HCEC 1CT (cell line): ENCODE measurements at regions not wholly inside any gene's neighbourhood (a gene's known extent, or its start where the extent isn't known, plus 50 kb on each side); places are given as distances from the start of the nearest gene placed in this dataset.

Source experiments
- DNase-seq: peaks from one replicate; pipeline ENCODE4 v3.0.0-alpha.2; 2017

DNA sequence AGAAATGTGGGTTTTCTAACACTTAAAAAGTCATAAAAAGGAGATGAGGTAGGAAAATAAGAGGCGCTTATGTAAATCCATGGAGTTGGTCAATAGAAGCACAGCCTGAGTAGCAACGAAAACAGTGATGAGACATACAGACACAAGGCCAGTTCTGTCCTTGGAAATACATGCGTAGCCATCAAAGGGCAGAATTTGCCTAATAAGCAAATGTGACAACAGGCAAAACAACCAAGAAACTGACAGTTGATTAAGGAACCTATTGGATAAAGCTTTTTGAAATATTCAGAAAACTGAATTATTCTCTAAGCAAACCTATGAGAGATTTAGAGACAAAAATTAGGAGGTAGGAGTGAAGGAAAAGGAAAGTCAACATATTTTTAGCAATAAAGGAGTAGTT, 586.3 kb downstream of the PLCL1 start:
- no peak for DNase-seq

DNA sequence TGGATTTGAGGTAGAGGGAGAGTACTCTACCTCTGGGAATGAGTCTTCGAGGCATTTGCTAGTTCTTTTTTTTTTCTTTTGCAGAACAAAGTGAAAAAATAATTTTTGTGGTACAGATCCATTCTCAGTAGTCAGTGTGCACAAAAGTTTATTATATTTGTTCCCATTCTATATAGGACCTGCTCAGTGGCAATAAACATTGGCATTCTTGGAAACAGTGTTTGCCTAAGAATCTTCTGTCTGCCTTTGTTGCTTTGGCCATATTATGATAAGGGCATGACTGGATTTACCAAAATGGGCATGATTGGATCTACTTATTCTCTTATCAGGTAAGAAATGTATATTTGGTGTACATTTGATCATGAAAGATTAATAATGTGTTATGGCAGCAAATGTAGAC, 583.3 kb downstream of the PLCL1 start:
- DNase-seq = no peak

DNA sequence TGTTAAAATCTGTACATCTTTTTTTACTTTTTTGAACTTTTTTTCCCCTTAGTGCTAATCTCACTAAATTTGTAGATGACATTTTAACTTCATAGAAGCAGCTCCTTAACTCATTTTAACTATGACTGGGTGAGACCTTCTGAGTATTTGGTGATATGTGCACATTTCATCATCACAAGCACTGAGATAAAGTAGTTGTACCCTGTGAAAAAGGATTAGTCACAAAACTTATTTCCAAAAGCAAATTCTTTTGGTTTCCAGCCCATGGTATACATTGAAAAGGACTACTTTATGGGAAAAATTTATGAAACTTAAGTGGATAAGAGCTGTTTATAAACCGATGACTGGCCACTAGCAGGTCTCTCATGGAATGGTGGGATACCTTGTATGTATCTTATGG, 581.5 kb downstream of the PLCL1 start:
- DNase-seq = peak; percentile 29

DNA sequence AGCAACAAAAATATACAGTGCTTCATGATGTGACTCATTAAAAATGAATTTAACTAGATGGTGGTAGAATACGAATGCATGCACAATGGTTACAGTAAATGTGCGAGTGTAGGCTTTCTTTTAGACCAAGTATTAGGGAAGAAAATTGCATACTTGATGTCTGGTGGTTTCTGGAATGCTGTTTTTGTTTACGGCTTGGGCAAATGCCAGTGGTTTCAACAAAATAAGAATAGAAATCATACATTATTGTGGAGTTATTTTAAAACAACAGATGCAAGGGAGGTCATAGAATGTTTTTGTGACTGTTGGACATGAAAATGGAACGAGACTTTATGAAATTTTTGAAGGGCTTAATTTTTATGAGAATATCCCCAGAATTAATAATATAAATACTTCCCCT, 580.9 kb downstream of the PLCL1 start:
- no peak for DNase-seq

DNA sequence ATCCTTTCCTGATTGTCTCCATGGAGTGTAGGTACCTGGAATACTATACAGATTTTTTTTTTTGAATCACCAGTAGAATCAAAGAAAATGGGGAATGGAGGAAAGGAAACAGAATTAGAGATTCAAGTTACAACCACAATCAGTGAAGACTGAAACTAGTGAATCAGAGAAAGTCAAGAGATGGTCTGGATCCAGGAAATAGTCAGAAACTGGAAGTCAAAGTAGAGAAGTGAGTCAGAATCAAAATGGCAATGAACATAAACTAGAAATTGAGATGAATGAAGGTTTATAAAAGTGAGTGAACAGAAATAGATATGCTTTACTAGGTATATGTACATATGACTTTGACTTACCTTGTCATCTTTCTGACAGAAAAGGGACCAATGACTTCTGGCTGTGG, 579.0 kb downstream of the PLCL1 start:
- DNase-seq = peak; percentile 12

DNA sequence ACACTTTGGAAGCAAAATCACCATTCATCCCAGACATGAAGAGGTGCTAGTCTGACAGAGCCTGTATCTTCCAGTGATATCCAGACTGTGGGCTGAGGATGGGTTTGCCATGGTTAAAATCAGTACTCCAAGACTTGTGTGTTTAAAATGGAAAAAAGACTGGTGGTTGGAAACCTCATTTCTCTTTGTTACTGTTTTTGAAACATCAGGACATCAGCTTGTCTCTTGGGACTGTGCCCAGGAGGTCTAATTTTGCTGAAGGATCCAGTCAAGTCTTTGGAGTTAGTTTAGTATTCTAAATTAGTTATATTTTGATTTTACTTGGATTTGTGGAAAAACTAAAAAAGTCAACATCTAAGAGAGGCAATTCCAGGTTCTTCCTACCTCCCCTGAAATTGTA, 578.4 kb downstream of the PLCL1 start:
- no peak for DNase-seq

DNA sequence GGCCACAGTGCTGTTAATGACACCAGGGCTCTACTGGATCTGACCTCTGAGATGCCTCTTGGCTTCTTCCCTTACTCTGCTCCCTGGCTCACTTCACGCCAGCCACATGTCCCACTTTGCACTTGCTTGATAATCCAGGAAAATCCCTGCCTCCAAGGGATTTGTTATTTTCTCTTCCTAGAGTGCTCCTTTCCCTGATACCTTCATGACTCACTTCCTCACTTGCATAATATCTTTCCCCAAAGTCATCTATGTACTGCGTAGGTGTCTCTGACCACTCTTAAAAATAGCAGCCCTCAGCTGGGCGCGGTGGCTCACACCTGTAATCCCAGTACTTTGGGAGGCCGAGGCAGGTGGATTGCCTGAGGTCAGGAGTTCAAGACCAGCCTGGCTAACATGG, 572.3 kb downstream of the PLCL1 start:
- DNase-seq = peak; percentile 49

DNA sequence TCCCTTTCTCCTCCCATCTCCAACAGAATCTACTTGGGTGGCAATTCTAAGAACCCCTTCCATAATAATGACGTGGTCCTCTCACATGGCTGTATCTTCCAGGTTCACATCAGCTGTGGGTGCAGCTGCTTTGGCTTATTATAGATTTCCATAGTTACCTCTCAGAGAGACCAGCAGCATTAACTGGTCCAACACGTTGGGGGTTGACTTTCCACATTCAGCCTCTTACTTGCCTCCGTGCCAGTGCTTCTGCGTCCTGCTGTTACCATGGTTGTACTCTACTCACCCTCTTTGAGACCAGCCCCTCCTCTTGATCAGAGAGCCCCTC, 570.7 kb downstream of the PLCL1 start:
- no peak for DNase-seq

DNA sequence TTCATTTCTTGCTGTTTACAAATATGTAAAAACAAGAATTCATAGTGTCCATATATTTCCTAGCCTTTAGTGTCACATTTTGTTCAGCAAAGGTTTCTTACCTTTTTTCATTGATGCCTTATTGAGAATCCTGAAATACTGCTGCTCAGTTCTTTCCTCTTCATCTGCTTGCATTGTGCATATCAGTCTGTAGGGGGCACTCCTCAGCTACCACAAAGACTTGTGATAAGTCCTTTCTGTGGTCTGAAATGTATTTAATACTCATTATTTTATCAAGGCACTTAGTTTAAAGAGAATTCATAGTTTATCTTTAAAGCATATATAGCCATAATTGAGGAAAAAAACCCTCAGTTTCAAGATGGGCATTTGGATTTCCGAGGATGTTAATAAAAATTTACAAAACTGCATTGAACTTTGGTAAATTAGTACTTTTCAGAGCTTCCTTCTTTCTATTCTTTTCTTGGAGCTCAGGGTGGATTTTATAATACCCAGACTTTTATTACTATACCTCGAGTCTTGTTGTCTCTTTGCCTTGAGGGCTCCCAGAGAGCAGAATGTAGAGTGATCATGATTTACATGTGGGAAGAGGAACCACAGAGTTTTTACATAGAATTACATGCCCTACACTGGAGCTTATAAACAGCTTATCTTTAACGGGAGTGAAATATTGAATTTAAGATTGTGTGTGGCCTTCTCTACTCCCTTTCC, 570.1 kb downstream of the PLCL1 start:
- peak; percentile 41 for DNase-seq

DNA sequence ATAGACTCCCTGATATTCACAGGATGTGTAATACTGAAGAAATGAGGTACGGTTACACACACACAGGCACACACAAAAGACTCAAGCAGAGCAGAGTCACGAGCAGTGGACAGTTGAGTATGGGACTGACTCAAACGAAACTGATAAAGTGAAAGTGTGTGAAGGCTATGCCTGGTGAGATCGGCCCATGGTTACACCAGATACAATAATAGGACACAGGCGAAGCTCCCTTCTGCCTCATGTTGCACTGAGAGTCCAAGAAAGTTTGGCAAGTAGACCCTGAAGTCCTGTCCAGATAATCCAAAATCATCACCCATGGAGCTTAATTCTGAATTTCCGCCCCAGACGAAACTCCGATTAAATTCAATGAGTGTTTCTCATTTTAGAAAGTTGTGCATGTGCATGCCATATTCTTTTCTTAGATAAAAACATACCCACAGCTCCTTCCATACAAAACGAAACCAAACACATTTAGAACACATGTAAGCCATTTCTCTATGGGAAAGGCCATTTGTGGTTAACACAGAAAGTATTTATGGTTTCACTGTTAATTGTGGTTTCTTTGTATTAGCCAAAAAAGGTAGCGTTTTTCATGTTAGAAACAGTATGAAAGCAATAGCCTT, 567.6 kb downstream of the PLCL1 start:
- DNase-seq = no peak

DNA sequence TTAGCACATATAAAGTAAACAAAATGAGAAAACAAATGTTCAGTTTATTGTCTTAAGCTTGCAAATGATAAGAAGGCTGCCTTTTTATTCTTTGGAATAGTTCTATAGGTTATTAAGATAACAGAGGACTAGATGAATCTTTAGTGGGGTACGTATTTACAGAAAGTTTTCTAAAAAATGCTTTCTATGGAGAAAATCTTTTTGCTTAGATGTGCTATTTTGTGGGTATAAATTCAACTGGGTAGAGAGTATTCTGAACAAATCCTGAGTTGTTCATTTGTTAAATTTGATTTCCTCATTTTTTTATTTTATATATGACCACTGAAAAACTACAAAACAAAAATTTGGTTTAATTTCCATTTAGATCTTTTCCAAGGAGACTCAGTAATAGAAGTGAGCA, 566.9 kb downstream of the PLCL1 start:
- no peak for DNase-seq

DNA sequence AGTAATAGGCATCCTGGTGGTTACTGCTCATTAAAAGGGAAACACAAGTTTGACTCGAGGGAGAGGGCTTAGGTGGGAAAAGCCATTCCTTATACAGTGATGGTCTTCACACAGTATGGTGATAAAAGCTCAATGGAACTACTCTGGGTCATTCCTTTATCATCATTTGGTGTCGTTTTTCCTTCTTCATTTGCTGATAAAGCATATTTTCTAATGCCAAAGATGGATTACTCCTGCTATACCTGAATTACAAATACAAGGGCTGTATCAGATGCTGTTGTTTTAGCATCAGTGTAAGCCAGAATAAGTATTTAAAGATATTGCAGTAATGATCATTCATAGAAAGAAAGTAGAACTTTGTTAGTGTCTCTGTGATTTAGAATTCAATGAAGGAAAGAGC, 563.7 kb downstream of the PLCL1 start:
- no peak for DNase-seq

DNA sequence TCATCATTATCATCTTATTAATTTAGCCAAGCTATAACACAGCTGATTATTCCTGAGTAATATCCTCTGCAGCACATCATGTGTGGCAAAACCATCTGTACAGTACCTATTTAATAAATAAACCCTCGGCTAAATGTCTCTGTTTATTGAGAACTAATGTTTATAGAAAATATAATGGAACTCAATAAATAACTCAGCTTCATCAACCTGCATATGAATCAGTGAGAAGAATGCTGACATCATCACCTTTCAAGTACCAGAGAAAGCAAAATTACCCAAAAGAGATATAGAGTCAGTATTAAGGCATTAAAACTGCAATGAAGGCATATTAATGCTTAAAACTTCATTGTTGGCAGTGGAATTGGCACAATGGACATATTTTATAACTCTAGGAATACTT, 558.3 kb downstream of the PLCL1 start:
- no peak for DNase-seq

DNA sequence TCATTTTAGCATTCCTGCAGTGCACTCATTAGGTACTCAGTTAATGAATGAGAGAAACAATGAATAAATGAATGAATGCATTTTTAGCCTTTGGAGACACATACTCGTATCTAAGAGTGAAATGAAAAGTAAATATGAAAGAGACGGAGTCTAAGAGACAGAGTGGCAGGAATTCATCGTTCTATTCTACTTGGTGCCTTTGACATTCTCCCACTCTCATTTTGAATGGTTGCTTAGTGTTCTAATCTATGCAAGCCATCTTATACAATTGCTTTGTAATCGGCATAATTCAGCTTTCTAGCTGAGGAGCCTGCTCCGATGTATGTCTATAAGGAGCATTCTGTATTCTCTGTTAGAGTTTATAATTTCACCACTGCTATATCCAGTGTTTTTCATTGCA, 554.9 kb downstream of the PLCL1 start:
- DNase-seq = no peak

DNA sequence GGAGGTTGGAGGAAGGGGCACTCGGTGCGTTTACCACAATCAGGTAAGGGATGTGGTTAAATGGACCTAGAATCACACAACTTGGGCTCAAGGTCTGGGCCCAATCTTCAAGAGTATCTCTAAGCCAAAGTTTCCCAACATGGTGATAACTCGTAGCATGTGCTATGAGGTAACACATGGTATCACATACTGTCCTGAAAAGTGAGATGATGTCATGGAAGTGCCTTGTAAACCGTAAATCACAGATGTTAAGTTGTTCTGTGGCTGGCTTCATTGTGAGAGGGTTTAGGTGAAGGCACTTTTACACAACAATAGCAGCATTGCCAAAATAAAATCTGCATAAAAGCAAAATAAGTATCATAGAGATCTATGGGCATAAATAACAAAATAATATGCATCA, 551.8 kb downstream of the PLCL1 start:
- DNase-seq = no peak

DNA sequence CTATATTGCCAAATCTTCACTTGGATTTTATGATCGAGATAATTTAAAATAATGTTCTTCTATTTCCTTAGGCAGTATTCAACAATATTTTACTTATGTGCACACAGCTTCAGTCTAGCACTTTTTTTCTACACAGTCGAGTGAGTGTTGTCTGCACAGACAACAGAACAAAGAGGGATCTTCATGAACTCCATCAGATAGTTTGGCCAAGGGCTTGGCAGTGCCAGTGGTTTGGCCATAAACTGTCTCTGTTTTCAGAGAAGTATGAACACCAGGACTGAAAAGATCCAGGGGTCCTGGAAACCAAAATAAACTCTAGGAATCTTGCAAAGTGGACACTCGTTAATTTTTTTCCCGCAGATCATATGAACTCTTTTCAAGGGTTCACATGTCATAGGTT, 547.3 kb downstream of the PLCL1 start:
- no peak for DNase-seq

DNA sequence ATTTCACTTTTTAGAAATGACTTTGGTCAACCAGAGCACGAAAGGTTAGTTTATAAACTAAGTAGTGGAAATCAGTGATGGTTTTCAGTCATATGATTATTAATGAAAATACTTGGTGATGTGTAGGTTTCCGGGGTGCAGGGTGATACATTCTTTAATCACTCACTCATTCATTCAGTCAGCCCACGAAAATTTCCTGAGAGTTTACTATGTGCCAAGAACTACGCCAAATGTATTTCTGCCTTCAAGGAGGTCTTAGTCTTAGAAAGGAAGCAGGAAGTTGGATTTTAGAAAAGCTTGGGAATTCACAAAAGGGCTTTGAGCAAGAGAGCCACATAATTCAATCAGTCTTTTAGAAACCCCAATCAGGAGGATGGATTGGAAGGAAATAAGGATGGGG, 543.6 kb downstream of the PLCL1 start:
- DNase-seq = peak; percentile 60

DNA sequence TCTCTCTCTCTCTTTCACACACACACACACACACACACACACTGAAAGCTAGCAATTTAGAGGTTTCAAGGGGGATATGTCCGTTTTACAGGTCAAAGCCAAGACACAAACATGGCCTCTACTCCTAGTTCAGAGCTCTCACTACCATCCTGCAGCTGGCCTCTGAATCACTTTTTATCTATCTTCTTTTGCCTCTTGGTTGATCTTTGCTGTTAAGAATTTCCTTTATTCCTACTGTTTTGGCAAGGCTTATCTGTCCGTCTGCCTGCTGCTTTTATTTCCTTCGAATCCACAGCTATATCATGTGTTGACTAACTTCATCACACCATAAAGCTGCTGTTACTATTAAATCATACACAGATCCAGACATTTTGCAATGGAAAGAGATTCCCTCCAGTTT, 543.0 kb downstream of the PLCL1 start:
- DNase-seq = peak; percentile 13

DNA sequence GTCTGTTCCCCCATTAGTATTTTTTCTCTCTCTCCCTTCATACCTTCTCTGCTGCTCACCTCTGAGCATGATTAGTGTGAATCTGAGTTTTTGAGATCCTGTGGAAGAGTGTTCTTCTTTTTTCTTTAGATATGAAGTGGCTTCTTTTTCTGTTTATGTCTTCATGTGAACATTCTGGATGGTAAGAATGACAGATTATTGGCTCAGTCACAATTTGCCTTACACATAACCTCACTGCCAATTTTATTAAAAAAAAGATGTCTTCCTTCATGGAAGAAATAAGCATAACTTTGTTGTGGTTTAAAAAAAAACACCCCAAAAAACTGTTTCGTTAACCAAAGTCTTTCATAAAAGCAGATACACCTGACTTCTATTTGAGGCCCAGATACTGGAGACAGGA, 539.1 kb downstream of the PLCL1 start:
- DNase-seq = no peak

DNA sequence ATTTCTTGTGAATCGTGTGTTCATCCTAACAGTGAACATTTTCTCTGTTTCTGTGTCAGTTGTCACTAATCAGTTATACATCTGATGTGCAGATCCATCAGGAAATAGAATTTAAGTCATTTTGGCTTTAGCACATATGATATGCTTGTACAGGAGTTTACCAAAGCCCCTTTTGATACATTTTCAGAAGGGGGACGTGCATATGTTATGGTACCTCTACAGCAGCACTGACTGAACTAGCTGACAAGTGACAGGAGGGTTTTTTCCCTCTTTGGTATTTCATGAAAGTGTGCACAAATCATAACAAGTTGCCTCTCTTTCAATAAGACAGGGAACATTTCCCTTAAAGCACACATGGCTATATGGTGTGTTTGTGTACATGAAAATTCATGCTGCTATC, 536.5 kb downstream of the PLCL1 start:
- DNase-seq = no peak

DNA sequence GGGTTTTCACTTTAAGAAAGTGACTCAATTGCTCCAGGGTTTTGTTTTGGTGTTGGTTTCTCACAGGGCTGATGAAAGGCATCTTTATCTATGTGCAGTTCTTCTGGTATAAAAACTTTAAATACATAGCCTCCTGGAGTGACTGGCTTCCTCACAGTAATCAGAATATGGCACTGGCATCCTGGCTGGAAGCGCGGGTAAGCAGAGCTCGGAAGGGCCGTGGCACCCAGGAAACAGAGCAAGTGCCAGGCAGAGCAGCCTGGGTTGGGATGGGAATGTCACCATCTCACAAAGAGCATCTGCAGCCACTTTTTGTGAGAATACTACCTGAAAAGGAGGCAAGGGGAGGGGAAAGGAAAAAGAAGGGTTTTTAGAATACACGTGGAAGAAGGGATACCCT, 534.7 kb downstream of the PLCL1 start:
- no peak for DNase-seq

DNA sequence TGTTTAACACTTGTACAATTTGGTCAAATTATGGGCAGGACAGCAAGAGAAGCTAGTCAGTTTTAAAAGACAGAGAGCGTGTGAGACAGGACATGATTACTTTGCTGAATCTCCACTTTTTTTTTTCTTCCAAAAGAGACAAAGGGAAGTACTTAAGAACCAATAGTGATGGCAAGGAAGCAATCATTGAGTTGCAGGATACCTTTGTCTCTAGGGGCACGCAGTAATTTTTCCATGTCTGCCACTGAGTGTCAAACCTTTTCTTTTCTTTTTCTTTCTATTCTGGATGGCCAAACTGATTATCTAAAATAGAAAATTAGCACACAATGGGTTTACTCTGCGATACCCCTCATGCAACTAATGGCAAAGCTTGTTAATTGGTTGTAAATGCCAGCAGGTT, 533.0 kb downstream of the PLCL1 start:
- DNase-seq = no peak

DNA sequence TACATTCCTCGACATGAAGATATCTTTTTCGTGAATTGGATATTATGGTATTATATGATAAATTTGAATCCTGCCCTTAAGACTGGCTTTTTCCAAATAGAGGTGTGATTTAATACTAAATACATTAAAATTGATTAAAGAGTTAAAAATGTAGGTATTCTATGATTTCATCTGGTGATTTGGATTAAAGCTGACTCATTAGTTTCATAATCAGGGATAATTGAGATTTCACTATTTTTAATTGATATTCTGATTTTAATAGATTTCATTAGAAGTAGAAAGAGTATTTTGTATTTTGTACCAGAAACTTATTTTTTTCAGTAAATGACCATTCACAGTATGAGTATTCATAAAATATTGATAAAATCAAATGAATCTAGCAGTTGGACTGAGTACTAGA, 524.1 kb downstream of the PLCL1 start:
- no peak for DNase-seq

DNA sequence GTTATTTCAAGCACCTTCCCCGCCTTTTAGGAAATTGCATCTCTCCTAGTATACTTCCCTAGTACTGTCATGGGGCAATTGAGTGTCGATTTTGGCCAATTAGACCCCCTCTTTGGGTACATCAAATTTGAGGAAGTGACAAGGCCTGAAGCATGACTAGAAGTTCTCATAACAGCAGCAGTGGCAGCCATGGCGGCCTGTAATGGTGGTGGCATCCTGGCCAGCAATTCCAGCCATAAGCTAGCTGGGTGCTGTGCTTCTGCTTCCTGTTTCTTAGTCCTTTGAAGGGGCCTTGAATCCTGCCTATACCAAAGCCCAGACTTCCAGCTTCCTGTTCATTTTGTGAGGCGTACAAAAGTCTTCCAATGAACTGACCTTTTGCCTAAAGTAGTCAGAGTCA, 523.1 kb downstream of the PLCL1 start:
- no peak for DNase-seq

DNA sequence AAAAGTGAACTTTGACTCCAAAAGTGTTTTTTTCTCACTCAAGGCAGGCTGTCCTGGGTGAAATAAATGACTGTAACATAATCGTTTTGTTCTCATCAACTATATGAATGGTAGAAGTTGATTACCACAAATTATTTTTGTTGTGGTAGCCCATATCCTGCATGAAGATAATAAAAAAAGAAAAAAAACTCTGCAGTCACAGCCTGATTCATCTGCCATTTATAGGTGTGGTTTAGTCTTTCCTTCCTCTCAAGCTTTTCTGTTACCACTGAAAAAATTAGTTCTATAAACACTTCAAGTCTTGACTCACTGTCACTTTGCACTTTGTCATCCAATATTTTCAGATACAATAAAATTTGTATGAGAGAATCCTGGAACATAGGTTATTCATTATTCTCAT, 522.0 kb downstream of the PLCL1 start:
- peak; percentile 27 for DNase-seq
